ENCODE measurements at regions not wholly inside any gene's neighbourhood (a gene's known extent, or its start where the extent isn't known, plus 50 kb on each side); places are given as distances from the start of the nearest gene placed in this dataset.

GRCh38 chr3:117074826-117075225 lies 365.2 kb downstream of the TUSC7 start:
- H3K4me3 ChIP-seq (ENCODE audit: low read depth, low read length): no peak overlapping the region
- TF ChIP-seq CTCF (IDR thresholded peaks at IDR 0.05; ENCODE audit: low read depth, low read length): no peak
- DNase-seq (ENCODE audit: low read depth, low spot score): no peak
- in situ Hi-C loops (cut with HindIII; ENCODE audit: low sequenced_read_pairs): no loop called here

GRCh38 chr3:117079997-117080396 lies 370.4 kb downstream of the TUSC7 start:
- no peak for DNase-seq (ENCODE audit: low read depth, low spot score)
- no peak overlapping the region for H3K4me3 ChIP-seq (ENCODE audit: low read depth, low read length)
- TF ChIP-seq CTCF (IDR thresholded peaks at IDR 0.05; ENCODE audit: low read depth, low read length): no peak
- in situ Hi-C loops (cut with HindIII; ENCODE audit: low sequenced_read_pairs): no loop called here

GRCh38 chr3:117080872-117081271 lies 371.3 kb downstream of the TUSC7 start:
- no peak for TF ChIP-seq CTCF (IDR thresholded peaks at IDR 0.05; ENCODE audit: low read depth, low read length)
- in situ Hi-C loops (cut with HindIII; ENCODE audit: low sequenced_read_pairs): no loop called here
- DNase-seq (ENCODE audit: low read depth, low spot score): no peak
- no peak overlapping the region for H3K4me3 ChIP-seq (ENCODE audit: low read depth, low read length)

- DNase-seq (ENCODE audit: low read depth, low spot score): no peak
- TF ChIP-seq CTCF (IDR thresholded peaks at IDR 0.05; ENCODE audit: low read depth, low read length): no peak
- in situ Hi-C loops (cut with HindIII; ENCODE audit: low sequenced_read_pairs): no loop called here
- no peak overlapping the region for H3K4me3 ChIP-seq (ENCODE audit: low read depth, low read length)
Measured at GRCh38 chr3:117084277-117084676, 374.7 kb downstream of the TUSC7 start.

- no peak for DNase-seq (ENCODE audit: low read depth, low spot score)
- TF ChIP-seq CTCF (IDR thresholded peaks at IDR 0.05; ENCODE audit: low read depth, low read length): no peak
- H3K4me3 ChIP-seq (ENCODE audit: low read depth, low read length): no peak overlapping the region
- in situ Hi-C loops (cut with HindIII; ENCODE audit: low sequenced_read_pairs): no loop called here
Measured at GRCh38 chr3:117084739-117085270, 375.2 kb downstream of the TUSC7 start.

GRCh38 chr3:117091676-117092075 lies 382.1 kb downstream of the TUSC7 start:
- H3K4me3 ChIP-seq (ENCODE audit: low read depth, low read length): no peak overlapping the region
- in situ Hi-C loops (cut with HindIII; ENCODE audit: low sequenced_read_pairs): no loop called here
- no peak for DNase-seq (ENCODE audit: low read depth, low spot score)
- no peak for TF ChIP-seq CTCF (IDR thresholded peaks at IDR 0.05; ENCODE audit: low read depth, low read length)

- in situ Hi-C loops (cut with HindIII; ENCODE audit: low sequenced_read_pairs): no loop called here
- H3K4me3 ChIP-seq (ENCODE audit: low read depth, low read length): no peak overlapping the region
- TF ChIP-seq CTCF (IDR thresholded peaks at IDR 0.05; ENCODE audit: low read depth, low read length): no peak
- no peak for DNase-seq (ENCODE audit: low read depth, low spot score)
Measured at GRCh38 chr3:117096549-117096948, 387.0 kb downstream of the TUSC7 start.

Measured in astrocyte of the spinal cord (primary cell).